ENCODE measurements at regions not wholly inside any gene's neighbourhood (a gene's known extent, or its start where the extent isn't known, plus 50 kb on each side); places are given as distances from the start of the nearest gene placed in this dataset.
"Not testable (repeated sequence)": the region's sequence is repeated elsewhere in the genome, so short reads cannot be mapped to it uniquely, and the experiment has no call there.

- POLR2A ChIA-PET = no interaction called here
- CTCF ChIA-PET = no interaction called here
Observed at GRCh38 chr15:70245932-70246622, 148.4 kb upstream of the TLE3 start.

- CTCF ChIA-PET = interaction anchor here (0.7 kb wide), 1 partner anchor 39 kb away, joined by 3 read pairs; no protein-coding TSS in a partner anchor
- POLR2A ChIA-PET = no interaction called here
Observed at GRCh38 chr15:70244978-70245542, 147.3 kb upstream of the TLE3 start.

- POLR2A ChIA-PET = no interaction called here
- CTCF ChIA-PET = no interaction called here
Observed at GRCh38 chr15:70243686-70244540, 146.2 kb upstream of the TLE3 start.

GRCh38 chr15:70242951-70243685 lies 145.4 kb upstream of the TLE3 start:
- ChIA-PET POLR2A (no interaction called here), CTCF (no interaction called here)

- ChIA-PET CTCF (interaction anchor here (1.2 kb wide), 1 partner anchor 8 kb away, joined by 3 read pairs; no protein-coding TSS in a partner anchor), POLR2A (no interaction called here)
Observed at GRCh38 chr15:70241561-70242320, 144.0 kb upstream of the TLE3 start.

- ChIA-PET POLR2A (no interaction called here), CTCF (no interaction called here)
Observed at GRCh38 chr15:70240820-70241430, 143.2 kb upstream of the TLE3 start.

GRCh38 chr15:70240082-70240481 lies 142.4 kb upstream of the TLE3 start:
- POLR2A ChIA-PET = no interaction called here
- CTCF ChIA-PET = interaction anchor here (0.7 kb wide), 1 partner anchor 23 kb away, joined by 6 read pairs; no protein-coding TSS in a partner anchor

- ChIA-PET POLR2A (no interaction called here), CTCF (no interaction called here)
Observed at GRCh38 chr15:70238917-70239316, 141.2 kb upstream of the TLE3 start.

GRCh38 chr15:70237626-70238025 lies 139.9 kb upstream of the TLE3 start:
- ChIA-PET CTCF (interaction anchor here (1.1 kb wide), 1 partner anchor 30 kb away, joined by 3 read pairs; no protein-coding TSS in a partner anchor), POLR2A (no interaction called here)

- CTCF ChIA-PET = interaction anchor here (1.1 kb wide), 1 partner anchor 29 kb away, joined by 3 read pairs; no protein-coding TSS in a partner anchor
- POLR2A ChIA-PET = interaction anchor here (0.7 kb wide), 1 partner anchor 217 kb away, joined by 3 read pairs; no protein-coding TSS in a partner anchor
Observed at GRCh38 chr15:70236341-70237086, 138.8 kb upstream of the TLE3 start.

- ChIA-PET CTCF (no interaction called here), POLR2A (no interaction called here)
Observed at GRCh38 chr15:70235347-70235746, 137.6 kb upstream of the TLE3 start.

GRCh38 chr15:70234256-70234905 lies 136.7 kb upstream of the TLE3 start:
- ChIA-PET CTCF (no interaction called here), POLR2A (no interaction called here)

GRCh38 chr15:70231484-70231883 lies 133.8 kb upstream of the TLE3 start:
- CTCF ChIA-PET = no interaction called here
- POLR2A ChIA-PET = no interaction called here

GRCh38 chr15:70227918-70228317 lies 130.2 kb upstream of the TLE3 start:
- CTCF ChIA-PET, POLR2A ChIA-PET: not testable (repeated sequence)

GRCh38 chr15:70227147-70227546 lies 129.4 kb upstream of the TLE3 start:
- CTCF ChIA-PET = no interaction called here
- POLR2A ChIA-PET = no interaction called here

- ChIA-PET CTCF (no interaction called here), POLR2A (no interaction called here)
Observed at GRCh38 chr15:70226337-70226980, 128.7 kb upstream of the TLE3 start.

GRCh38 chr15:70225416-70225815 lies 127.7 kb upstream of the TLE3 start:
- POLR2A ChIA-PET = no interaction called here

More at GRCh38 chr15:70225416-70225815, 127.7 kb upstream of the TLE3 start:
- CTCF ChIA-PET = no interaction called here

All from activated CD8-positive, alpha-beta memory T cell treated with anti-CD3 and anti-CD28 coated beads for 36 hours (primary cell).